HCT116 (cell line): ENCODE measurements at regions not wholly inside any gene's neighbourhood (a gene's known extent, or its start where the extent isn't known, plus 50 kb on each side); places are given as distances from the start of the nearest gene placed in this dataset.

Experiments
- ATAC-seq: fragments of 200-7000 bp; cut with Tn5 transposase; 2 replicates; pipeline ENCODE4 v1.9.1; 2020; ENCODE audit warnings: mild to moderate bottlenecking, moderate library complexity
- BruUV-seq: library from RNA; stranded (reverse); fragments of 400-500 nt; replicated peaks from 2 replicates; lab custom pipeline; 2021; lab: Mats Ljungman, UMichigan
- CTCF ChIA-PET: fragments of 300-600 bp; sonication (Branson Sonifier 250); formaldehyde crosslinking; loops from one replicate; lab custom pipeline; 2021; ENCODE audit warnings: antibody characterized with exemption; lab: Charles Lee
- POLR2A ChIA-PET: fragments of 300-600, 350-600 bp; sonication (Branson Sonifier 250); formaldehyde crosslinking; loops from one replicate; lab custom pipeline; 2021; ENCODE audit warnings: antibody characterized with exemption; lab: Charles Lee
- RAD21 ChIA-PET, 2 experiments: fragments of 300-600 bp; sonication (Branson Sonifier 250); formaldehyde crosslinking; loops; one replicate each; lab custom pipeline; 2023; ENCODE audit warnings: low total read pairs in 2 of 2; ENCODE audit not compliant: uncharacterized antibody in 2 of 2, unreplicated experiment in 2 of 2, low non-redundant PET in 1 of 2; lab: Charles Lee
- DNase-seq: peaks from one replicate; pipeline ENCODE4 v3.0.0-alpha.2; 2010; ENCODE audit warnings: low read depth, low spot score
- H2AFZ ChIP-seq: fragments of 200-600 bp; shearing (Covaris generic), sonication (generic); 2 replicates; pipeline ENCODE4 v1.6.1; 2017; ENCODE audit warnings: low read depth, mixed run types, mixed read lengths, antibody characterized with exemption, low read length; ENCODE audit not compliant: poor library complexity, severe bottlenecking
- H3K27ac ChIP-seq: 2 replicates; pipeline ENCODE4 v1.5.1; 2012; ENCODE audit warnings: low read depth, low read length
- H3K27me3 ChIP-seq: fragments of 200-600 bp; sonication (generic); 2 replicates; pipeline ENCODE4 v1.6.1; 2016; ENCODE audit warnings: mixed run types, low read length, mixed read lengths; ENCODE audit not compliant: insufficient read depth
- H3K36me3 ChIP-seq, 2 experiments: fragments of 200-500 bp in 1 of 2; fragments of 200-600 bp in 1 of 2; sonication (Bioruptor generic) in 1 of 2; sonication (generic) in 1 of 2; 2 replicates each; pipeline versions ENCODE4 v1.5.1 to v1.6.1; 2014 to 2016; ENCODE audit warnings: low read length in 2 of 2, inconsistent platforms in 1 of 2, mixed read lengths in 1 of 2, mixed run types in 1 of 2; ENCODE audit not compliant: insufficient read depth in 2 of 2, control insufficient read depth in 1 of 2
- H3K4me1 ChIP-seq, 2 experiments: fragments of 200-600 bp in 1 of 2; sonication (generic) in 1 of 2; 2 replicates each; pipeline versions ENCODE4 v1.5.1 to v1.6.1; 2012 to 2017; ENCODE audit warnings: low read length in 2 of 2, inconsistent platforms in 1 of 2, mild to moderate bottlenecking in 1 of 2, mixed read lengths in 1 of 2, mixed run types in 1 of 2, moderate library complexity in 1 of 2; ENCODE audit not compliant: insufficient read depth in 2 of 2, control insufficient read depth in 1 of 2
- H3K4me2 ChIP-seq: fragments of 200-600 bp; sonication (generic); 2 replicates; pipeline ENCODE4 v1.6.1; 2017; ENCODE audit warnings: mixed run types, low read length, mixed read lengths
- H3K4me3 ChIP-seq, 2 experiments: fragments of 200-600 bp in 1 of 2; sonication (generic) in 1 of 2; replicated peaks in 1 of 2; 2 replicates each; pipeline ENCODE4 v1.5.1; 2011 to 2016; ENCODE audit warnings: low read length in 2 of 2, control low read depth in 1 of 2, low read depth in 1 of 2, mild to moderate bottlenecking in 1 of 2, mixed read lengths in 1 of 2, mixed run types in 1 of 2
- H3K79me2 ChIP-seq: fragments of 200-600 bp; sonication (generic); 2 replicates; pipeline ENCODE4 v1.6.1; 2017; ENCODE audit warnings: mild to moderate bottlenecking, mixed run types, low read length, moderate library complexity, mixed read lengths; ENCODE audit not compliant: insufficient read depth
- H3K9ac ChIP-seq: fragments of 200-600 bp; sonication (generic); 2 replicates; pipeline ENCODE4 v1.6.1; 2016; ENCODE audit warnings: low read length, mixed read lengths
- H3K9me2 ChIP-seq: fragments of 200-600 bp; sonication (generic), shearing (Covaris generic); 2 replicates; pipeline ENCODE4 v1.6.1; 2017; ENCODE audit warnings: mixed run types, mild to moderate bottlenecking, moderate library complexity; ENCODE audit not compliant: insufficient read depth
- H3K9me3 ChIP-seq, 2 experiments: fragments of 200-500 bp in 1 of 2; fragments of 200-600 bp in 1 of 2; sonication (Bioruptor generic) in 1 of 2; sonication (generic) in 1 of 2; 2 replicates each; pipeline ENCODE4 v1.6.1; 2014 to 2017; ENCODE audit warnings: low read length in 2 of 2, mixed read lengths in 2 of 2, inconsistent platforms in 1 of 2, low read depth in 1 of 2, mild to moderate bottlenecking in 1 of 2, mixed run types in 1 of 2, moderate library complexity in 1 of 2; ENCODE audit not compliant: control insufficient read depth in 1 of 2, insufficient read depth in 1 of 2
- H4K20me1 ChIP-seq: fragments of 200-600 bp; sonication (generic), shearing (Covaris generic); 2 replicates; pipeline ENCODE4 v1.6.1; 2017; ENCODE audit warnings: mixed run types, mild to moderate bottlenecking, moderate library complexity; ENCODE audit not compliant: insufficient read depth
- CBX3 ChIP-seq: IDR thresholded peaks from 2 replicates; pipeline ENCODE4 v1.6.1; 2012; ENCODE audit warnings: low read depth
- CEBPB ChIP-seq: IDR thresholded peaks from 2 replicates; pipeline ENCODE4 v1.6.1; 2012; ENCODE audit warnings: low read depth
- EGR1 ChIP-seq: IDR thresholded peaks from 2 replicates; pipeline ENCODE4 v1.6.1; 2012; ENCODE audit warnings: low read depth
- ELF1 ChIP-seq: IDR thresholded peaks from 2 replicates; pipeline ENCODE4 v1.6.1; 2012; ENCODE audit warnings: low read depth, borderline replicate concordance
- EZH2 ChIP-seq: fragments of 200-600 bp; sonication (generic); IDR thresholded peaks from 2 replicates; pipeline ENCODE4 v1.6.1; 2017; ENCODE audit warnings: antibody characterized with exemption, mixed run types
- EZH2phosphoT487 ChIP-seq: fragments of 200-600 bp; IDR thresholded peaks from 2 replicates; pipeline ENCODE4 v1.6.1; 2018; ENCODE audit warnings: antibody characterized with exemption, borderline replicate concordance
- JUND ChIP-seq: IDR thresholded peaks from 2 replicates; pipeline ENCODE4 v1.6.1; 2012
- POLR2A ChIP-seq: IDR thresholded peaks from 2 replicates; pipeline ENCODE4 v1.7.0; 2011; ENCODE audit warnings: borderline replicate concordance; ENCODE audit not compliant: insufficient read depth, insufficient read length; ENCODE audit errors: extremely low read depth
- POLR2AphosphoS5 ChIP-seq: IDR thresholded peaks from 2 replicates; pipeline ENCODE4 v1.6.1; 2011; ENCODE audit warnings: mild to moderate bottlenecking, low read depth, low read length, moderate library complexity
- RAD21 ChIP-seq: IDR thresholded peaks from 2 replicates; pipeline ENCODE4 v1.6.1; 2012; ENCODE audit warnings: low read depth, mild to moderate bottlenecking
- SIN3A ChIP-seq: IDR thresholded peaks from 2 replicates; pipeline ENCODE4 v1.6.1; 2012; ENCODE audit warnings: low read depth
- SRF ChIP-seq: IDR thresholded peaks from 2 replicates; pipeline ENCODE4 v1.6.1; 2012; ENCODE audit warnings: low read depth
- TCF7L2 ChIP-seq: IDR thresholded peaks from 2 replicates; pipeline ENCODE4 v1.7.0; 2011; ENCODE audit warnings: borderline replicate concordance, inconsistent platforms; ENCODE audit not compliant: insufficient read depth, insufficient read length; ENCODE audit errors: extremely low read depth
- YY1 ChIP-seq: IDR thresholded peaks from 2 replicates; pipeline ENCODE4 v1.6.1; 2011; ENCODE audit warnings: low read length, low read depth, moderate library complexity, mild to moderate bottlenecking; ENCODE audit not compliant: insufficient replicate concordance; ENCODE audit errors: extremely low read depth
- ZFX ChIP-seq: fragments of 450-650 bp; IDR thresholded peaks from 2 replicates; pipeline ENCODE4 v1.6.1; 2017
- ZNF274 ChIP-seq: fragments of 200-500 bp; sonication (Bioruptor generic); IDR thresholded peaks from 2 replicates; pipeline ENCODE4 v1.6.1; 2014; ENCODE audit warnings: mild to moderate bottlenecking, low read depth, low read length, inconsistent platforms
- intact Hi-C: fragments of 100-400 bp; cut with micrococcal nuclease; formaldehyde crosslinking; loops from 2 replicates; pipeline ENCODE4 v1.10.0; 2022
- TF ChIP-seq, protein P1 (sequence below): IDR thresholded peaks from 2 replicates; pipeline ENCODE4 v1.6.1; 2011; ENCODE audit warnings: mild to moderate bottlenecking, low read length, moderate library complexity; ENCODE audit not compliant: insufficient replicate concordance; ENCODE audit errors: extremely low read depth
- TF ChIP-seq, protein P2 (sequence below): IDR thresholded peaks from 2 replicates; pipeline ENCODE4 v1.6.1; 2012

DNA sequence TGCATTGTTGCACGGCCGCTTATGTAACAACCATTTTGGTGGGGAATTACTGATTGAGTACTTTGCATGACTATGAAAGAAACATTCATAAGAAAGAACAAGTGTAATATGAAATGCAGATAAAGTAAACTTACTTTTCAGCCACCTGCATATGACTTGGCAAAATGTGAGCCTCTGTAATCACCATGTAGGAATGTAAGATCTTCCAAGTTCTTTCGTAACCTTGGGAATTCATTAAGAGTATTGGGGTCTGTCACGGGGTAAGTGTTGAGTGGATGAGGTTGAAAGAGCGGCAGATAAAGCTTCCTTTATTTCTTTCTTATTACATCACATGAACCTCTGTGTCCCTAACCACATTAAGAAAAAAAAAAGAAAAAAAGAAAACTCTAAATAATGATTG is 348.5 kb upstream of the NR3C2 start:
- Histone ChIP-seq H3K9ac (no peak overlapping the region), H3K9me2 (no peaks in the 10 kb centered on the region), H4K20me1 (no peaks in the 10 kb centered on the region), H3K4me3 (no peak overlapping the region), H2AFZ (no peak overlapping the region), H3K36me3 (no peaks in the 10 kb centered on the region), H3K27me3 (no peaks in the 10 kb centered on the region), H3K79me2 (no peaks in the 10 kb centered on the region), H3K4me1 (peaks cover 2 to 8% of the 10 kb centered on the region in 2 experiments; a peak in 2 of 4 replicates), H3K9me3 (no peaks in the 10 kb centered on the region), H3K27ac (no peak overlapping the region), H3K4me2 (no peak overlapping the region)
- intact Hi-C loops: no loop called here
- TF ChIP-seq EZH2phosphoT487 (no peak), CEBPB (no peak), EZH2 (no peak), EGR1 (no peak), ELF1 (no peak), POLR2AphosphoS5 (no peak)
- no TSS peak for BruUV-seq
- RAD21 ChIA-PET: no interaction called here
- no peak for DNase-seq
- CTCF ChIA-PET: no interaction called here
- no peak for ATAC-seq
- POLR2A ChIA-PET: no interaction called here

DNA sequence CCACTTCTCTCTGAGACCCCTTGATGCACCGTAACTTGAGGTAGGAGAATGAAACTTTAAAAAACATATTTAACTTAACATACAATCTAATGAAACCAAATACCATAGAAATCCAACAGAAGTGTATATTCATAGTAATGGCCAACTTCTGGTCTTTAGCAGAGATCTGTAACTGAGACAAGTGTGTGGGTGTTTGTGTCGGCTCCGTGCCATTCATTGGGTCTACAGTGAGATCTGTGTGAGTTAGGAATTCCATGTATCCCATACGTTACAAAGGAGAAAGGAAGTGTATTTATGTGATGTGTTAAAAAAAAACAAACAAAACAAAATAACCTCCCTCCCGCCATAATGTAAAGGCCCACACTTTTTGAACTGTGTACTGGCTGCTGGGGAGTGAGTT is 348.0 kb upstream of the NR3C2 start:
- H3K4me2 ChIP-seq: no peak overlapping the region
- H3K36me3 ChIP-seq: no peaks in the 10 kb centered on the region
- no peaks in the 10 kb centered on the region for H3K79me2 ChIP-seq
- intact Hi-C loops: no loop called here
- no peak overlapping the region for H3K4me3 ChIP-seq
- BruUV-seq: no TSS peak
- RAD21 ChIA-PET: no interaction called here
- H3K4me1 ChIP-seq: peaks cover 2 to 5% of the 10 kb centered on the region in 2 experiments; a peak in 2 of 4 replicates
- DNase-seq: no peak
- TF ChIP-seq JUND (no peak), YY1 (no peak), SIN3A (no peak), POLR2AphosphoS5 (no peak), CEBPB (no peak), ZNF274 (no peak), SRF (no peak), POLR2A (no peak), EGR1 (no peak), RAD21 (no peak), CBX3 (no peak), TCF7L2 (no peak), ELF1 (no peak), ZFX (no peak)
- TF ChIP-seq, protein P1, sequence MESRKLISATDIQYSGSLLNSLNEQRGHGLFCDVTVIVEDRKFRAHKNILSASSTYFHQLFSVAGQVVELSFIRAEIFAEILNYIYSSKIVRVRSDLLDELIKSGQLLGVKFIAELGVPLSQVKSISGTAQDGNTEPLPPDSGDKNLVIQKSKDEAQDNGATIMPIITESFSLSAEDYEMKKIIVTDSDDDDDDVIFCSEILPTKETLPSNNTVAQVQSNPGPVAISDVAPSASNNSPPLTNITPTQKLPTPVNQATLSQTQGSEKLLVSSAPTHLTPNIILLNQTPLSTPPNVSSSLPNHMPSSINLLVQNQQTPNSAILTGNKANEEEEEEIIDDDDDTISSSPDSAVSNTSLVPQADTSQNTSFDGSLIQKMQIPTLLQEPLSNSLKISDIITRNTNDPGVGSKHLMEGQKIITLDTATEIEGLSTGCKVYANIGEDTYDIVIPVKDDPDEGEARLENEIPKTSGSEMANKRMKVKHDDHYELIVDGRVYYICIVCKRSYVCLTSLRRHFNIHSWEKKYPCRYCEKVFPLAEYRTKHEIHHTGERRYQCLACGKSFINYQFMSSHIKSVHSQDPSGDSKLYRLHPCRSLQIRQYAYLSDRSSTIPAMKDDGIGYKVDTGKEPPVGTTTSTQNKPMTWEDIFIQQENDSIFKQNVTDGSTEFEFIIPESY: no peak
- TF ChIP-seq, protein P2, sequence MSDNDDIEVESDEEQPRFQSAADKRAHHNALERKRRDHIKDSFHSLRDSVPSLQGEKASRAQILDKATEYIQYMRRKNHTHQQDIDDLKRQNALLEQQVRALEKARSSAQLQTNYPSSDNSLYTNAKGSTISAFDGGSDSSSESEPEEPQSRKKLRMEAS: no peak
- TF ChIP-seq, all 23 proteins: peak for 0
- H3K27ac ChIP-seq: no peak overlapping the region
- ChIA-PET CTCF (no interaction called here), POLR2A (no interaction called here)
- H2AFZ ChIP-seq: no peak overlapping the region
- H3K27me3 ChIP-seq: no peaks in the 10 kb centered on the region
- no peaks in the 10 kb centered on the region for H3K9me3 ChIP-seq
- H3K9me2 ChIP-seq: no peaks in the 10 kb centered on the region
- H3K9ac ChIP-seq: no peak overlapping the region
- H4K20me1 ChIP-seq: no peaks in the 10 kb centered on the region
- no peak for ATAC-seq
